ENCODE measurements at regions not wholly inside any gene's neighbourhood (a gene's known extent, or its start where the extent isn't known, plus 50 kb on each side); places are given as distances from the start of the nearest gene placed in this dataset.

DNA sequence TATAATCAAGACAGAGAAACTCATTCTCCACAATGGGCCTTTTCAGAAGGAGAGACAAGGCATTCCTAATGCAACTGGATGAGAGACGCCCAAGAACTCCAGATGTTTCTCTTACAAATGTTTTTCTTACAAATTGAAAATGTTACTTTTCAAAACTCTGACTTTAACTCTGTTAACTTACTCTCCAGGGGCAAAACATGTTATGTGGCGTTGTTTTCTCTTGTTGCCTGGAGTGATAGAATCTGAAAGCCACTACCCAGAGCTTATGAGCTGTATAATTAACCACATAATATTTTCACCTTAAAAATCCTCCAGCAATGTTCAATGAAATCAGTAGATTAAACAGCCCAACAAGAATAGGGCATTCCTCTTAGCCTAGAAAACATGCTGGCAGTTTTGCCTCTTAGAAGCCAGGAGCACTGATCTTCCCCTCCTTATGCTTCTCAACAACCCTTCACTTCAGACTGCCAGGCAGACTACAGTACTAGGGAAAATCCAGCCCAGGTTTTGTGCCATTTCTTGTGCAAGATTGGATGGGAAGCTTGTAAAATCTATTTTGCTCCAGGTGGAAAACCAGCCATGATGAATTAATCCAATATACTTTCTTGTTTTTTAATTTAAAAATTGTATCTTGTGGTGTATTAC lies 186.7 kb upstream of the GADL1 start:
- H2AFZ ChIP-seq (ENCODE audit: low read depth, low read length, poor library complexity, severe bottlenecking): no peak overlapping the region
- no peaks in the 10 kb centered on the region for H3K27me3 ChIP-seq (ENCODE audit: insufficient read depth, low read length)
- H3K4me2 ChIP-seq (ENCODE audit: low read length): no peak overlapping the region
- ChIA-PET RAD21 (ENCODE audit: low non-redundant PET in 1 of 2, low total read pairs in 2 of 2, uncharacterized antibody in 2 of 2, unreplicated experiment in 2 of 2) (no interaction called here), CTCF (no interaction called here), POLR2A (no interaction called here)
- peaks cover 3 to 22% of the 10 kb centered on the region in 2 experiments; a peak in 2 of 4 replicates for H3K4me1 ChIP-seq (ENCODE audit: control insufficient read depth in 1 of 2, insufficient read depth in 2 of 2, low read length in 2 of 2)
- H3K9me2 ChIP-seq (ENCODE audit: insufficient read depth): no peaks in the 10 kb centered on the region
- intact Hi-C loops (cut with micrococcal nuclease): no loop called here
- ATAC-seq (no peak), DNase-seq (ENCODE audit: low read depth, low spot score) (no peak)
- H3K27ac ChIP-seq (ENCODE audit: low read depth, low read length): no peak overlapping the region
- H3K9ac ChIP-seq (ENCODE audit: low read length): no peak overlapping the region
- no peaks in the 10 kb centered on the region for H4K20me1 ChIP-seq (ENCODE audit: insufficient read depth)
- no TSS peak for BruUV-seq (replicated peaks)
- TF ChIP-seq ELF1 (IDR thresholded peaks at IDR 0.05; ENCODE audit: borderline replicate concordance, low read depth) (no peak), ZFX (IDR thresholded peaks at IDR 0.05) (no peak), FOSL1 (IDR thresholded peaks at IDR 0.05; ENCODE audit: low read depth) (no peak), CEBPB (IDR thresholded peaks at IDR 0.05; ENCODE audit: low read depth) (no peak), JUND (IDR thresholded peaks at IDR 0.05) (no peak), EZH2phosphoT487 (IDR thresholded peaks at IDR 0.05; ENCODE audit: borderline replicate concordance) (no peak), EGR1 (IDR thresholded peaks at IDR 0.05; ENCODE audit: low read depth) (no peak), SP1 (IDR thresholded peaks at IDR 0.05; ENCODE audit: low read depth) (no peak), POLR2AphosphoS5 (IDR thresholded peaks at IDR 0.05; ENCODE audit: low read depth, low read length) (no peak), CBX3 (IDR thresholded peaks at IDR 0.05; ENCODE audit: low read depth) (no peak), YY1 (IDR thresholded peaks at IDR 0.05; ENCODE audit: extremely low read depth, insufficient replicate concordance, low read depth, low read length) (no peak), POLR2A (IDR thresholded peaks at IDR 0.05; ENCODE audit: borderline replicate concordance, extremely low read depth, insufficient read depth, insufficient read length) (no peak), SIN3A (IDR thresholded peaks at IDR 0.05; ENCODE audit: low read depth) (no peak)
- TF ChIP-seq, protein P1, sequence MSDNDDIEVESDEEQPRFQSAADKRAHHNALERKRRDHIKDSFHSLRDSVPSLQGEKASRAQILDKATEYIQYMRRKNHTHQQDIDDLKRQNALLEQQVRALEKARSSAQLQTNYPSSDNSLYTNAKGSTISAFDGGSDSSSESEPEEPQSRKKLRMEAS (IDR thresholded peaks at IDR 0.05): no peak
- TF ChIP-seq, protein P2, sequence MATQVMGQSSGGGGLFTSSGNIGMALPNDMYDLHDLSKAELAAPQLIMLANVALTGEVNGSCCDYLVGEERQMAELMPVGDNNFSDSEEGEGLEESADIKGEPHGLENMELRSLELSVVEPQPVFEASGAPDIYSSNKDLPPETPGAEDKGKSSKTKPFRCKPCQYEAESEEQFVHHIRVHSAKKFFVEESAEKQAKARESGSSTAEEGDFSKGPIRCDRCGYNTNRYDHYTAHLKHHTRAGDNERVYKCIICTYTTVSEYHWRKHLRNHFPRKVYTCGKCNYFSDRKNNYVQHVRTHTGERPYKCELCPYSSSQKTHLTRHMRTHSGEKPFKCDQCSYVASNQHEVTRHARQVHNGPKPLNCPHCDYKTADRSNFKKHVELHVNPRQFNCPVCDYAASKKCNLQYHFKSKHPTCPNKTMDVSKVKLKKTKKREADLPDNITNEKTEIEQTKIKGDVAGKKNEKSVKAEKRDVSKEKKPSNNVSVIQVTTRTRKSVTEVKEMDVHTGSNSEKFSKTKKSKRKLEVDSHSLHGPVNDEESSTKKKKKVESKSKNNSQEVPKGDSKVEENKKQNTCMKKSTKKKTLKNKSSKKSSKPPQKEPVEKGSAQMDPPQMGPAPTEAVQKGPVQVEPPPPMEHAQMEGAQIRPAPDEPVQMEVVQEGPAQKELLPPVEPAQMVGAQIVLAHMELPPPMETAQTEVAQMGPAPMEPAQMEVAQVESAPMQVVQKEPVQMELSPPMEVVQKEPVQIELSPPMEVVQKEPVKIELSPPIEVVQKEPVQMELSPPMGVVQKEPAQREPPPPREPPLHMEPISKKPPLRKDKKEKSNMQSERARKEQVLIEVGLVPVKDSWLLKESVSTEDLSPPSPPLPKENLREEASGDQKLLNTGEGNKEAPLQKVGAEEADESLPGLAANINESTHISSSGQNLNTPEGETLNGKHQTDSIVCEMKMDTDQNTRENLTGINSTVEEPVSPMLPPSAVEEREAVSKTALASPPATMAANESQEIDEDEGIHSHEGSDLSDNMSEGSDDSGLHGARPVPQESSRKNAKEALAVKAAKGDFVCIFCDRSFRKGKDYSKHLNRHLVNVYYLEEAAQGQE (IDR thresholded peaks at IDR 0.05; ENCODE audit: low read depth): no peak
- TF ChIP-seq, protein P3, sequence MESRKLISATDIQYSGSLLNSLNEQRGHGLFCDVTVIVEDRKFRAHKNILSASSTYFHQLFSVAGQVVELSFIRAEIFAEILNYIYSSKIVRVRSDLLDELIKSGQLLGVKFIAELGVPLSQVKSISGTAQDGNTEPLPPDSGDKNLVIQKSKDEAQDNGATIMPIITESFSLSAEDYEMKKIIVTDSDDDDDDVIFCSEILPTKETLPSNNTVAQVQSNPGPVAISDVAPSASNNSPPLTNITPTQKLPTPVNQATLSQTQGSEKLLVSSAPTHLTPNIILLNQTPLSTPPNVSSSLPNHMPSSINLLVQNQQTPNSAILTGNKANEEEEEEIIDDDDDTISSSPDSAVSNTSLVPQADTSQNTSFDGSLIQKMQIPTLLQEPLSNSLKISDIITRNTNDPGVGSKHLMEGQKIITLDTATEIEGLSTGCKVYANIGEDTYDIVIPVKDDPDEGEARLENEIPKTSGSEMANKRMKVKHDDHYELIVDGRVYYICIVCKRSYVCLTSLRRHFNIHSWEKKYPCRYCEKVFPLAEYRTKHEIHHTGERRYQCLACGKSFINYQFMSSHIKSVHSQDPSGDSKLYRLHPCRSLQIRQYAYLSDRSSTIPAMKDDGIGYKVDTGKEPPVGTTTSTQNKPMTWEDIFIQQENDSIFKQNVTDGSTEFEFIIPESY (IDR thresholded peaks at IDR 0.05; ENCODE audit: extremely low read depth, insufficient replicate concordance, low read length): no peak
- H3K79me2 ChIP-seq (ENCODE audit: insufficient read depth, low read length): no peaks in the 10 kb centered on the region
- no peaks in the 10 kb centered on the region for H3K9me3 ChIP-seq (ENCODE audit: control insufficient read depth in 1 of 2, insufficient read depth in 1 of 2, low read depth in 1 of 2, low read length in 2 of 2)
- H3K4me3 ChIP-seq (replicated peaks in 1 of 2; ENCODE audit: low read depth in 1 of 2, low read length in 2 of 2): no peak overlapping the region
- no peaks in the 10 kb centered on the region for H3K36me3 ChIP-seq (ENCODE audit: control insufficient read depth in 1 of 2, insufficient read depth in 2 of 2, low read length in 2 of 2)

Measured in HCT116 (cell line).